Heart left ventricle (tissue), 16 donors: ENCODE measurements at regions not wholly inside any gene's neighbourhood (a gene's known extent, or its start where the extent isn't known, plus 50 kb on each side); places are given as distances from the start of the nearest gene placed in this dataset.

ENCODE experiments used
- ATAC-seq, 4 donors: fragments of 200-7000 bp; cut with Tn5 transposase; one replicate each; pipeline ENCODE4 v1.9.1; 2020 to 2022; ENCODE audit warnings: moderate library complexity in 4 of 4, mild to moderate bottlenecking in 3 of 4, moderate number of reproducible peaks in 1 of 4
- DNase-seq, 5 donors: peaks; one replicate each; pipeline ENCODE4 v3.0.0-alpha.2; 2020
- H3K27ac ChIP-seq, 12 donors: fragments of 200-600 bp; sonication (generic) in 4 of 12; one replicate each; pipeline versions ENCODE4 v1.5.0 to v1.8.0; 2016 to 2022; ENCODE audit warnings: mild to moderate bottlenecking in 2 of 12
- H3K27me3 ChIP-seq, 9 donors: fragments of 200-600 bp; sonication (generic) in 2 of 9; one replicate each; pipeline versions ENCODE4 v1.5.1 to v1.8.0; 2016 to 2022; ENCODE audit warnings: mild to moderate bottlenecking in 3 of 9
- H3K36me3 ChIP-seq, 9 donors: fragments of 200-600 bp; sonication (generic) in 2 of 9; one replicate each; pipeline versions ENCODE4 v1.5.0 to v1.8.0; 2018 to 2022; ENCODE audit warnings: mild to moderate bottlenecking in 2 of 9
- H3K4me1 ChIP-seq, 12 donors: fragments of 200-600 bp; sonication (generic) in 4 of 12; one replicate each; pipeline versions ENCODE4 v1.5.0 to v1.8.0; 2016 to 2022; ENCODE audit warnings: mild to moderate bottlenecking in 3 of 12
- H3K4me3 ChIP-seq, 12 donors: fragments of 200-600 bp; sonication (generic) in 4 of 12; one replicate each; pipeline versions ENCODE4 v1.5.0 to v1.8.0; 2017 to 2022; ENCODE audit warnings: mild to moderate bottlenecking in 9 of 12, moderate library complexity in 4 of 12
- H3K9me3 ChIP-seq, 12 donors: fragments of 200-600 bp; sonication (generic) in 4 of 12; one replicate each; pipeline versions ENCODE4 v1.5.0 to v1.8.0; 2016 to 2022; ENCODE audit warnings: mild to moderate bottlenecking in 1 of 12
- CTCF ChIP-seq, 12 donors: fragments of 200-600 bp; sonication (generic) in 4 of 12; IDR thresholded peaks; one replicate each; pipeline versions ENCODE4 v1.5.0 to v1.8.0; 2018 to 2022; ENCODE audit warnings: antibody characterized with exemption in 12 of 12, mild to moderate bottlenecking in 5 of 12
- POLR2A ChIP-seq, 2 donors: fragments of 450-650 bp; IDR thresholded peaks; one replicate each; pipeline ENCODE4 v1.6.1; 2017; ENCODE audit warnings: antibody characterized with exemption in 2 of 2, mild to moderate bottlenecking in 2 of 2, moderate library complexity in 2 of 2
- WGBS, 4 donors: extraction: QIAGEN DNeasy Blood & Tissue Kit in 2 of 4; methylation state at CpG; one replicate each; pipeline versions ENCODE4 v1.1.5 to v1.1.7; 2013 to 2018; 5-methylcytosine and 5-hydroxymethylcytosine counted together
- intact Hi-C, 10 donors: fragments of 100-400 bp; cut with DNase I; formaldehyde crosslinking; loops; one replicate each; pipeline versions ENCODE4 v1.11.1 to v1.14.2; 2022
- donor health status: ischemic (EF 13 %, LVEDD 7.1; RV severe dilation, severe dysfunction).
- donor health status: healthy with polysubstance abuse.
- donor health status: DM: no; HTN: yes; CAD: no.
- donor health status: DM: no; HTN: no; CAD: no.
- donor health status: ischemic (EF 25% LVEDD 6.9; RV normal size, moderate dysfunction).
- donor health status: ischemic (EF 25% LVEDD 5.7; RV mildly dilated, moderate dysfunction).
- donor health status: healthy.
- donor health status: DM: yes; HTN: yes; CAD: no.
- donor health status: ischemic (EF 35%, LVEDD 5.7; RV mildly dilated, moderate dysfunction).
- donor health status: nonischemic (EF 11% LVEDD 7.7; RV severe dilation, severe dysfunction).
- donor health status: DM: yes; HTN: yes; CAD: no.
- donor health status: PGD.
- donor health status: ischemic (EF 29% LVEDD 5.4; RV normal size, mild dysfunction).
- donor health status: nonischemic (EF 23%, LVEDD 6.1; RV moderate dilation, normal function).

- DNase-seq (no peak), ATAC-seq (no peak)
- Histone ChIP-seq H3K4me1 (no peaks in the 10 kb centered on the region), H3K27ac (no peak overlapping the region), H3K9me3 (no peaks in the 10 kb centered on the region), H3K4me3 (no peak overlapping the region), H3K36me3 (no peaks in the 10 kb centered on the region), H3K27me3 (peaks cover 0 to 2% (median 0%) of the 10 kb centered on the region in 9 donors)
- intact Hi-C loops = no loop called here
- no peak for TF ChIP-seq CTCF (IDR thresholded peaks at IDR 0.05)
- TF ChIP-seq POLR2A (IDR thresholded peaks at IDR 0.05) = no peak
- WGBS, 4 donors = 75 to 83% (median 81%) methylated on average over 6 of the region's 6 CpGs
These were observed 182.1 kb upstream of the ITGA1 start for GRCh38 chr5:52605317-52606313.

- DNase-seq = no peak
- H3K27me3 ChIP-seq = no peaks in the 10 kb centered on the region
- intact Hi-C loops = no loop called here
- TF ChIP-seq CTCF (IDR thresholded peaks at IDR 0.05) (no peak), POLR2A (IDR thresholded peaks at IDR 0.05) (no peak)
- no peaks in the 10 kb centered on the region for H3K9me3 ChIP-seq
- no peak for ATAC-seq
- no peaks in the 10 kb centered on the region for H3K36me3 ChIP-seq
- no peak overlapping the region for H3K4me3 ChIP-seq
- no peaks in the 10 kb centered on the region for H3K4me1 ChIP-seq
- no peak overlapping the region for H3K27ac ChIP-seq
These were observed 180.4 kb upstream of the ITGA1 start for GRCh38 chr5:52607227-52607824.

GRCh38 chr5:52620315-52620714 lies 167.4 kb upstream of the ITGA1 start:
- Histone ChIP-seq H3K27ac (no peak overlapping the region), H3K9me3 (peaks cover 0 to 8% (median 0%) of the 10 kb centered on the region in 12 donors), H3K4me1 (no peaks in the 10 kb centered on the region), H3K4me3 (no peak overlapping the region), H3K36me3 (no peaks in the 10 kb centered on the region), H3K27me3 (no peaks in the 10 kb centered on the region)
- 80 to 83% (median 82%) methylated on average over 3 of the region's 3 CpGs for WGBS, 4 donors
- TF ChIP-seq CTCF (IDR thresholded peaks at IDR 0.05) (no peak), POLR2A (IDR thresholded peaks at IDR 0.05) (no peak)
- no peak for ATAC-seq
- intact Hi-C loops = no loop called here
- DNase-seq = no peak

- Histone ChIP-seq H3K27ac (no peak overlapping the region), H3K36me3 (no peaks in the 10 kb centered on the region), H3K27me3 (no peaks in the 10 kb centered on the region), H3K9me3 (peaks cover 0 to 9% (median 0%) of the 10 kb centered on the region in 12 donors), H3K4me3 (no peak overlapping the region), H3K4me1 (no peaks in the 10 kb centered on the region)
- intact Hi-C loops = no loop called here
- WGBS, 4 donors = 42 to 86% (median 57%) methylated on average over 4 of the region's 4 CpGs
- TF ChIP-seq CTCF (IDR thresholded peaks at IDR 0.05) (no peak), POLR2A (IDR thresholded peaks at IDR 0.05) (no peak)
- ATAC-seq (no peak), DNase-seq (no peak)
These were observed 164.4 kb upstream of the ITGA1 start for GRCh38 chr5:52623291-52623690.
